SK-N-SH (cell line): ENCODE measurements at regions not wholly inside any gene's neighbourhood (a gene's known extent, or its start where the extent isn't known, plus 50 kb on each side); places are given as distances from the start of the nearest gene placed in this dataset.

Experiments
- CHD2 ChIP-seq: fragments of 150-350 bp; IDR thresholded peaks from 2 replicates; pipeline ENCODE4 v1.6.1; 2018; ENCODE audit warnings: low read length; ENCODE audit not compliant: partially characterized antibody
- CTCF ChIP-seq: fragments of 200-600 bp; sonication (generic); IDR thresholded peaks from 2 replicates; pipeline ENCODE4 v1.6.1; 2017; ENCODE audit warnings: antibody characterized with exemption, mild to moderate bottlenecking, moderate library complexity
- EZH2phosphoT487 ChIP-seq: fragments of 200-600 bp; sonication (generic); IDR thresholded peaks from 2 replicates; pipeline ENCODE4 v1.6.1; 2017; ENCODE audit warnings: low read depth, mixed run types, mild to moderate bottlenecking, antibody characterized with exemption, moderate library complexity, borderline replicate concordance
- GABPA ChIP-seq: IDR thresholded peaks from 2 replicates; pipeline ENCODE4 v1.4.0; 2012; ENCODE audit warnings: low read depth, mild to moderate bottlenecking
- MAX ChIP-seq: IDR thresholded peaks from 2 replicates; pipeline ENCODE4 v1.4.0; 2012; ENCODE audit warnings: low read depth
- NFIC ChIP-seq: IDR thresholded peaks from 2 replicates; pipeline ENCODE4 v1.4.0; 2012; ENCODE audit warnings: borderline replicate concordance
- POLR2AphosphoS5 ChIP-seq: IDR thresholded peaks from 2 replicates; pipeline ENCODE4 v1.6.1; 2012; ENCODE audit warnings: low read depth, low read length
- YY1 ChIP-seq: IDR thresholded peaks from 2 replicates; pipeline ENCODE4 v1.4.0; 2012; ENCODE audit warnings: low read depth, mild to moderate bottlenecking

- TF ChIP-seq CTCF (peak; percentile 90), MAX (no peak), NFIC (no peak), POLR2AphosphoS5 (no peak), YY1 (no peak), GABPA (no peak), EZH2phosphoT487 (no peak), CHD2 (peak; percentile 18)
Observed at GRCh38 chr10:23994459-23995046, 214.4 kb upstream of the KIAA1217 start.
